ENCODE measurements at regions not wholly inside any gene's neighbourhood (a gene's known extent, or its start where the extent isn't known, plus 50 kb on each side); places are given as distances from the start of the nearest gene placed in this dataset.

DNA sequence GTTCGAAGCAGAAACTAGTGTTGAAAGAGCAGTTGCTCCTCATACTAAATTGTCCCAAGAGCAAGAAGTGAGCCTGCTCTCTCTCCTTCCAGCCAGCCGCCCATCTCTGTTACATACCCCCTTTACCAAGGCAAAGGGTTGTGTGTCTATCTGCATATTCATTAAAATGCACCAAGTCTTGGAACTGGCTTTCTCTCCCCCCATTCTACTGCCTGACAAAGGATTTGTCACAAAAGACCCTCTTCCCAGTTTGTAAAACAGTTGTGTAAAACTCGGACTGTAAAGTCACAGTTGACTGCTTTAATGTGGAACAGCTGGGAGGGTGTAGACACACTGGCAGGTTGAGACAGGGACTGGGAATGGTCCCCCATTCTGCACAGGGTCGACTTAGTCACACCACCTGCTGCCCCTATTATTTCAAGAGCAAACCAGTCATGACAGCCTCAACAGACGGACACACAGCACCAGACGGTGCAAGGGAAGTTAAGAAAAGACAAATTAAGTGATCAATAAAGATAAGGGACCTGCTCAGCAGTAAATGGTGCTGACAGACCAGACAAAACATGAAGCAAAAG, 60.0 kb upstream of the HTATIP2 start:
- no peaks in the 10 kb centered on the region for H3K9me3 Mint-ChIP-seq
- H3K36me3 Mint-ChIP-seq (ENCODE audit: low read depth): no peaks in the 10 kb centered on the region
- H3K4me1 Mint-ChIP-seq (ENCODE audit: low read depth): no peaks in the 10 kb centered on the region
- no peak for DNase-seq
- H3K4me3 Mint-ChIP-seq: no peak overlapping the region
- peaks cover 7% of the 10 kb centered on the region for H3K27me3 Mint-ChIP-seq (ENCODE audit: insufficient read depth)
- no peak overlapping the region for H3K27ac Mint-ChIP-seq
- TF ChIP-seq, protein P1, sequence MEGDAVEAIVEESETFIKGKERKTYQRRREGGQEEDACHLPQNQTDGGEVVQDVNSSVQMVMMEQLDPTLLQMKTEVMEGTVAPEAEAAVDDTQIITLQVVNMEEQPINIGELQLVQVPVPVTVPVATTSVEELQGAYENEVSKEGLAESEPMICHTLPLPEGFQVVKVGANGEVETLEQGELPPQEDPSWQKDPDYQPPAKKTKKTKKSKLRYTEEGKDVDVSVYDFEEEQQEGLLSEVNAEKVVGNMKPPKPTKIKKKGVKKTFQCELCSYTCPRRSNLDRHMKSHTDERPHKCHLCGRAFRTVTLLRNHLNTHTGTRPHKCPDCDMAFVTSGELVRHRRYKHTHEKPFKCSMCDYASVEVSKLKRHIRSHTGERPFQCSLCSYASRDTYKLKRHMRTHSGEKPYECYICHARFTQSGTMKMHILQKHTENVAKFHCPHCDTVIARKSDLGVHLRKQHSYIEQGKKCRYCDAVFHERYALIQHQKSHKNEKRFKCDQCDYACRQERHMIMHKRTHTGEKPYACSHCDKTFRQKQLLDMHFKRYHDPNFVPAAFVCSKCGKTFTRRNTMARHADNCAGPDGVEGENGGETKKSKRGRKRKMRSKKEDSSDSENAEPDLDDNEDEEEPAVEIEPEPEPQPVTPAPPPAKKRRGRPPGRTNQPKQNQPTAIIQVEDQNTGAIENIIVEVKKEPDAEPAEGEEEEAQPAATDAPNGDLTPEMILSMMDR (IDR thresholded peaks at IDR 0.05): no peak

DNA sequence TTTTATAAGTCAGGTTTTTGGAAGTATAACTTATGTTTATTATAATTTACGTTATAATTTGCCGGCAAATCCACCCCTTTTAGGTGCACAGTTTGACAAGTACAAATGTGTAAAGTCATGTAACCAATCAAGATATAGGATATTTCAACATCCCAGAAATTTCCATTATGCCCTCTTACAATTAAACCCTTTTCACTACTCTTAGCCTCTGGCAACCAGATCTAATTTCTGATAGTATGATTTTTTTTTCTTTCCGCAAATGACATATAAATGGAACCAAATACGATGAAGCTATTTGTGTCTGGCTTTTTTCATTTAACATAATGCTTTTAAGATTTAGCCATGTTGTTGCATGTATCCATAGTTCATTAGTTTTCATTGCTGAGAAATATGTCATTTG, 69.5 kb upstream of the HTATIP2 start:
- no peak overlapping the region for H3K4me3 Mint-ChIP-seq
- no peaks in the 10 kb centered on the region for H3K9me3 Mint-ChIP-seq
- H3K27me3 Mint-ChIP-seq (ENCODE audit: insufficient read depth): no peaks in the 10 kb centered on the region; the same call in 1 of the 2 replicates

DNA sequence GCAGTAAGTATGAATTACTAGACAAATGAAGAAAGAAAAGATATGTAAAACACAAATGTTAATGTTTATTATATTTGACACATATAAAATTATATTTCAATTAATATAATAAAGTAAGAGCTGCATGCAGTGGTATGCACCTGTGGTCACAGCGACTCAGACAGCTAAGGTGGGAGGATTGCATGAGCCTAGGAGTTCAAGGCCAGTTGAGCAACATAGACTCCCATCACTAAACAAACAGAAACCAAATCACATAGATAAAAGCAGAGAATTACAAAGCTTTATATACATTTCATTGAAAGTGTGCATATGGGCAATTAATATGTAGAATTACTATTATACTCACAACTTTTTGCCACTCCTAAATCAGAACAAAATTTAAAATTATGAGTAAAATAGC, 70.0 kb upstream of the HTATIP2 start:
- no peaks in the 10 kb centered on the region for H3K9me3 Mint-ChIP-seq
- TF ChIP-seq, protein P1 (IDR thresholded peaks at IDR 0.05): no peak
- peaks cover 1% of the 10 kb centered on the region for H3K27me3 Mint-ChIP-seq (ENCODE audit: insufficient read depth)
- H3K4me3 Mint-ChIP-seq: no peak overlapping the region
- H3K4me1 Mint-ChIP-seq (ENCODE audit: low read depth): no peaks in the 10 kb centered on the region
- H3K27ac Mint-ChIP-seq: no peak overlapping the region
- no peaks in the 10 kb centered on the region for H3K36me3 Mint-ChIP-seq (ENCODE audit: low read depth)
- DNase-seq: no peak

More for the DNA sequence above, 69.5 kb upstream of the HTATIP2 start:
- DNase-seq: no peak
- no peak overlapping the region for H3K27ac Mint-ChIP-seq
- no peaks in the 10 kb centered on the region for H3K4me1 Mint-ChIP-seq (ENCODE audit: low read depth)
- TF ChIP-seq, protein P1 (IDR thresholded peaks at IDR 0.05): no peak
- H3K36me3 Mint-ChIP-seq (ENCODE audit: low read depth): no peaks in the 10 kb centered on the region

DNA sequence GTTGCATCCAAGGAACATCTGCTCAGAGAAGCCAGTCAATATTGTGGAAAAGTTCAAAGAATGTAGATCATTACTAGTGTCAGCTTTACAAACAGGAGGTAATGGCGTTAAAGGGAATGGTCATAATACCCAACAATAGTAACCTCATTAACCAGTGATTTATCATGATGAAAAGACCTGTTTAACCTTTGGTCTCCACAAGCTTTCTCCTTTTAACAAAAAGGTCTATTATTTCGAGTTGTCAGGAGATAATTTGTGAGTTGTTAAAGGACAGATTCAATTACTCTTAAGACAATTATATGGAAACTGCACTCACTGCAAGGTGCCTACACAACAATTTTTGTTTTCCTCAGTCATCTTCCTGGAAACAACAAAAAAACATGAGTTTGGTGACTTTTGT, 73.8 kb upstream of the HTATIP2 start:
- TF ChIP-seq, protein P1 (IDR thresholded peaks at IDR 0.05): no peak
- H3K9me3 Mint-ChIP-seq: no peaks in the 10 kb centered on the region
- no peaks in the 10 kb centered on the region for H3K4me1 Mint-ChIP-seq (ENCODE audit: low read depth)
- H3K27me3 Mint-ChIP-seq (ENCODE audit: insufficient read depth): peaks cover 8% of the 10 kb centered on the region
- no peaks in the 10 kb centered on the region for H3K36me3 Mint-ChIP-seq (ENCODE audit: low read depth)
- no peak for DNase-seq
- H3K27ac Mint-ChIP-seq: no peak overlapping the region
- no peak overlapping the region for H3K4me3 Mint-ChIP-seq

DNA sequence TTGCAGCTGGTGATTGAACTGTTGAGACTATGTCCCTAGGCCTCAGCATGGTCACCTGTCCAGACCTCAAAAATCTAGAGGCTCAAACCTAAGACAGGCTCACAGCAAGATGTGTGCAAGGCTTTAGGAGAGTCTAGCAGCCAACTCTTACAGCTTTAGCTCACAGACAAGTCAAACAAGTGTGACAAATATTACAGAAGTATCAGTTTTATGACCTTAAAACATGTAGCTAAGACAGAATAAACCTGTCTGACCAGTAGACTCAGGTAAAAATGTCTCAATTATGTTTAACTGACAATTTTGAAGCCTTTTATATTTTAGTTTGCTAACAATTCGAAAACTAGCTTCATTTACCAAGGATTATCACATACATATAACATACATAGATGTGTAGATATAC, 80.0 kb upstream of the HTATIP2 start:
- TF ChIP-seq, protein P1 (IDR thresholded peaks at IDR 0.05): no peak
- H3K27me3 Mint-ChIP-seq (ENCODE audit: insufficient read depth): peaks cover 12% of the 10 kb centered on the region
- no peaks in the 10 kb centered on the region for H3K4me1 Mint-ChIP-seq (ENCODE audit: low read depth)
- H3K9me3 Mint-ChIP-seq: no peaks in the 10 kb centered on the region
- no peaks in the 10 kb centered on the region for H3K36me3 Mint-ChIP-seq (ENCODE audit: low read depth)
- no peak overlapping the region for H3K27ac Mint-ChIP-seq
- no peak for DNase-seq
- H3K4me3 Mint-ChIP-seq: no peak overlapping the region

DNA sequence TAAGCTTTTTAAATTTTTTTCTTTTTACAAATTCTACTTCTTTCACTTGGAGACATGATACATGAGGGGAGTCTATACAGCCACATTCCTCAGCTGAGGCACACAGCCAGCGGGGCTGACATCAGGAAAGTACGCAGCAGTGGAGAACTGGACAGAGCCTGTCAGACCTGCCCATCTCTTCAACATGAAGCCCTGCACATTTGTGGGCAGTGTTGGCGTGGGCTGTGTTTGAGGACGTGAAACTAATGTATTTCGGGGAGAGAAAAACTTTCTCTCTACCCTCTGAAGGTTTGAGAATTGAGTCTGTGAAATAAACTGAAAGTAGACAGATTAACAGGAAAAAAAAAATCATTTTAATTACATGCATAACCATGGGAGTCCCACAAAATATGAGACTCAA, 84.8 kb upstream of the HTATIP2 start:
- no peaks in the 10 kb centered on the region for H3K9me3 Mint-ChIP-seq
- H3K27me3 Mint-ChIP-seq (ENCODE audit: insufficient read depth): peaks cover 23% of the 10 kb centered on the region
- TF ChIP-seq, protein P1 (IDR thresholded peaks at IDR 0.05): no peak
- H3K4me3 Mint-ChIP-seq: no peak overlapping the region
- H3K27ac Mint-ChIP-seq: no peak overlapping the region
- DNase-seq: no peak
- H3K36me3 Mint-ChIP-seq (ENCODE audit: low read depth): no peaks in the 10 kb centered on the region
- no peaks in the 10 kb centered on the region for H3K4me1 Mint-ChIP-seq (ENCODE audit: low read depth)

Data from HFFc6 (cell line).